Hematopoietic multipotent progenitor cell treated with erythropoietin and hydrocortisone succinate and interleukin-3 and kit ligand, for 17 days (in vitro differentiated cells): ENCODE measurements at regions not wholly inside any gene's neighbourhood (a gene's known extent, or its start where the extent isn't known, plus 50 kb on each side); places are given as distances from the start of the nearest gene placed in this dataset.
"Not testable (repeated sequence)": the region's sequence is repeated elsewhere in the genome, so short reads cannot be mapped to it uniquely, and the experiment has no call there.

Experiments used
- DNase-seq: peaks from one replicate; pipeline ENCODE4 v3.0.0-alpha.2; 2015; ENCODE audit warnings: low spot score

GRCh38 chr2:210961249-210961648 is 404.9 kb downstream of the CPS1 start:
- no peak for DNase-seq

GRCh38 chr2:210963386-210963785 is 407.0 kb downstream of the CPS1 start:
- no peak for DNase-seq

- no peak for DNase-seq
These were observed 407.9 kb downstream of the CPS1 start for GRCh38 chr2:210964141-210964764.

- no peak for DNase-seq
These were observed 409.1 kb downstream of the CPS1 start for GRCh38 chr2:210965472-210965871.

GRCh38 chr2:210966330-210966729 is 409.9 kb downstream of the CPS1 start:
- no peak for DNase-seq

- DNase-seq, result no peak
These were observed 415.0 kb downstream of the CPS1 start for GRCh38 chr2:210971431-210971830.

- not testable (repeated sequence) for DNase-seq
These were observed 430.4 kb downstream of the CPS1 start for GRCh38 chr2:210986806-210987205.

- no peak for DNase-seq
These were observed 434.7 kb downstream of the CPS1 start for GRCh38 chr2:210991107-210991506.

GRCh38 chr2:210994104-210994503 is 437.7 kb downstream of the CPS1 start:
- DNase-seq, result no peak

- DNase-seq, result no peak
These were observed 441.0 kb downstream of the CPS1 start for GRCh38 chr2:210997373-210997772.

GRCh38 chr2:210998334-210998733 is 441.9 kb downstream of the CPS1 start:
- no peak for DNase-seq

GRCh38 chr2:211014376-211014775 is 458.0 kb downstream of the CPS1 start:
- no peak for DNase-seq

- no peak for DNase-seq
These were observed 458.5 kb downstream of the CPS1 start for GRCh38 chr2:211014906-211015305.

GRCh38 chr2:211025089-211025488 is 468.7 kb downstream of the CPS1 start:
- not testable (repeated sequence) for DNase-seq

GRCh38 chr2:211026109-211026508 is 469.7 kb downstream of the CPS1 start:
- DNase-seq, result no peak

GRCh38 chr2:211027976-211028375 is 471.6 kb downstream of the CPS1 start:
- DNase-seq, result no peak

- no peak for DNase-seq
These were observed 477.4 kb downstream of the CPS1 start for GRCh38 chr2:211033765-211034164.

- no peak for DNase-seq
These were observed 479.3 kb downstream of the CPS1 start for GRCh38 chr2:211035548-211036185.

- DNase-seq, result no peak
These were observed 488.6 kb downstream of the CPS1 start for GRCh38 chr2:211045025-211045424.

- DNase-seq, result no peak
These were observed 493.1 kb downstream of the CPS1 start for GRCh38 chr2:211049321-211050018.

GRCh38 chr2:211055438-211055837 is 499.0 kb downstream of the CPS1 start:
- DNase-seq, result no peak

- DNase-seq, result no peak
These were observed 505.4 kb downstream of the CPS1 start for GRCh38 chr2:211061612-211062296.

- no peak for DNase-seq
These were observed 505.9 kb downstream of the CPS1 start for GRCh38 chr2:211062297-211062612.
